PC-9 (cell line): ENCODE measurements at regions not wholly inside any gene's neighbourhood (a gene's known extent, or its start where the extent isn't known, plus 50 kb on each side); places are given as distances from the start of the nearest gene placed in this dataset.

Experiments
- BruUV-seq: library from RNA; stranded (reverse); fragments of 400-500 nt; replicated peaks from 2 replicates; lab custom pipeline; 2021; lab: Mats Ljungman, UMichigan
- CTCF ChIA-PET: fragments of 300-600 bp; sonication (Branson Sonifier 250); formaldehyde crosslinking; loops from one replicate; lab custom pipeline; 2022; ENCODE audit warnings: antibody characterized with exemption; lab: Charles Lee
- POLR2A ChIA-PET: fragments of 300-600 bp; sonication (Branson Sonifier 250); formaldehyde crosslinking; loops from one replicate; lab custom pipeline; 2022; ENCODE audit warnings: antibody characterized with exemption; ENCODE audit not compliant: unreplicated experiment; lab: Charles Lee
- DNase-seq, 2 experiments: peaks; one replicate each; pipeline versions ENCODE4 v3.0.0 to v3.0.0-alpha.2; 2015 to 2022; ENCODE audit warnings: mixed read lengths in 1 of 2
- H2AFZ ChIP-seq: fragments of 200-600 bp; sonication (generic); 2 replicates; pipeline ENCODE4 v1.8.1; 2017; ENCODE audit warnings: antibody characterized with exemption
- H3F3A ChIP-seq: fragments of 200-600 bp; sonication (generic); 2 replicates; pipeline ENCODE4 v1.8.1; 2017; ENCODE audit warnings: antibody characterized with exemption, mild to moderate bottlenecking, low read depth; ENCODE audit not compliant: insufficient read depth
- H3K27ac ChIP-seq: fragments of 200-600 bp; sonication (generic); 2 replicates; pipeline ENCODE4 v1.6.1; 2016; ENCODE audit warnings: mixed run types
- H3K27me3 ChIP-seq: fragments of 200-600 bp; sonication (generic); 2 replicates; pipeline ENCODE4 v1.6.1; 2016; ENCODE audit warnings: low read depth, mixed run types; ENCODE audit not compliant: insufficient read depth
- H3K36me3 ChIP-seq: fragments of 200-600 bp; sonication (generic); 2 replicates; pipeline ENCODE4 v1.6.1; 2016; ENCODE audit warnings: low read depth, mixed run types
- H3K4me1 ChIP-seq: fragments of 200-600 bp; sonication (generic); replicated peaks from 2 replicates; pipeline ENCODE4 v1.6.1; 2016; ENCODE audit warnings: mixed run types; ENCODE audit not compliant: insufficient read depth
- H3K4me2 ChIP-seq: fragments of 200-600 bp; sonication (generic); 2 replicates; pipeline ENCODE4 v1.6.1; 2017; ENCODE audit warnings: mixed run types
- H3K4me3 ChIP-seq: fragments of 200-600 bp; sonication (generic); 2 replicates; pipeline ENCODE4 v1.6.1; 2016; ENCODE audit warnings: mixed run types
- H3K79me2 ChIP-seq: fragments of 200-600 bp; sonication (generic); 2 replicates; pipeline ENCODE4 v1.6.1; 2017; ENCODE audit warnings: low read depth, mixed run types
- H3K9me2 ChIP-seq: fragments of 200-600 bp; sonication (generic); 2 replicates; pipeline ENCODE4 v1.8.1; 2017; ENCODE audit warnings: mild to moderate bottlenecking; ENCODE audit not compliant: insufficient read depth
- H3K9me3 ChIP-seq: fragments of 200-600 bp; sonication (generic); 2 replicates; pipeline ENCODE4 v1.8.1; 2016; ENCODE audit warnings: low read depth; ENCODE audit not compliant: insufficient read depth
- H4K20me1 ChIP-seq: fragments of 200-600 bp; sonication (generic); 2 replicates; pipeline ENCODE4 v1.8.1; 2017; ENCODE audit not compliant: insufficient read depth
- CTCF ChIP-seq: fragments of 200-600 bp; sonication (generic); conservative IDR thresholded peaks from 2 replicates; pipeline ENCODE4 v1.6.1; 2017; ENCODE audit warnings: mixed run types, antibody characterized with exemption, mild to moderate bottlenecking, moderate library complexity
- EZH2 ChIP-seq: fragments of 200-600 bp; sonication (generic); IDR thresholded peaks from 2 replicates; pipeline ENCODE4 v1.8.0; 2017; ENCODE audit warnings: antibody characterized with exemption, low read depth
- intact Hi-C: fragments of 100-400 bp; cut with micrococcal nuclease; formaldehyde crosslinking; loops from one replicate; pipeline ENCODE4 v1.10.0; 2022; ENCODE audit not compliant: unreplicated experiment

- no peaks in the 10 kb centered on the region for H3K4me1 ChIP-seq
- no peaks in the 10 kb centered on the region for H3K79me2 ChIP-seq
- ChIA-PET CTCF (no interaction called here), POLR2A (no interaction called here)
- H2AFZ ChIP-seq = no peak overlapping the region
- no peak overlapping the region for H3K4me2 ChIP-seq
- peaks cover 100% of the 10 kb centered on the region for H3K27me3 ChIP-seq
- H3K9me2 ChIP-seq = no peaks in the 10 kb centered on the region
- TF ChIP-seq CTCF = no peak
- no peak for TF ChIP-seq EZH2
- no peaks in the 10 kb centered on the region for H4K20me1 ChIP-seq
- no peaks in the 10 kb centered on the region for H3K9me3 ChIP-seq
- H3K4me3 ChIP-seq = no peak overlapping the region
- no peaks in the 10 kb centered on the region for H3K36me3 ChIP-seq
- intact Hi-C loops = no loop called here
- H3K27ac ChIP-seq = no peak overlapping the region
- H3F3A ChIP-seq = no peaks in the 10 kb centered on the region
- no peak for DNase-seq
- no TSS peak for BruUV-seq
Measured at GRCh38 chr5:2297991-2298390, 415.3 kb upstream of the IRX4 start.

GRCh38 chr5:2295476-2295875, 412.8 kb upstream of the IRX4 start:
- Histone ChIP-seq H3K4me1 (no peaks in the 10 kb centered on the region), H3K79me2 (no peaks in the 10 kb centered on the region), H3K4me3 (no peak overlapping the region), H3K9me2 (no peaks in the 10 kb centered on the region), H4K20me1 (no peaks in the 10 kb centered on the region), H3K27ac (no peak overlapping the region), H2AFZ (no peak overlapping the region), H3K4me2 (no peak overlapping the region), H3K27me3 (peaks cover 100% of the 10 kb centered on the region), H3F3A (no peaks in the 10 kb centered on the region), H3K9me3 (no peaks in the 10 kb centered on the region), H3K36me3 (no peaks in the 10 kb centered on the region)
- ChIA-PET CTCF (no interaction called here), POLR2A (interaction anchor here (0.6 kb wide), 1 partner anchor 14 kb away, joined by 3 read pairs; no protein-coding TSS in a partner anchor)
- intact Hi-C loops = no loop called here
- TF ChIP-seq EZH2 (no peak), CTCF (no peak)
- DNase-seq = no peak
- no TSS peak for BruUV-seq

GRCh38 chr5:2293906-2294305, 411.2 kb upstream of the IRX4 start:
- intact Hi-C loops = no loop called here
- H2AFZ ChIP-seq = no peak overlapping the region
- CTCF ChIA-PET = no interaction called here
- H3K9me3 ChIP-seq = no peaks in the 10 kb centered on the region
- H3K36me3 ChIP-seq = no peaks in the 10 kb centered on the region
- no peak overlapping the region for H3K4me2 ChIP-seq
- no peaks in the 10 kb centered on the region for H3F3A ChIP-seq
- H3K27ac ChIP-seq = no peak overlapping the region
- no peak for DNase-seq
- no peaks in the 10 kb centered on the region for H3K4me1 ChIP-seq
- POLR2A ChIA-PET = no interaction called here
- H3K79me2 ChIP-seq = no peaks in the 10 kb centered on the region
- BruUV-seq = no TSS peak
- H3K4me3 ChIP-seq = no peak overlapping the region
- TF ChIP-seq CTCF = no peak
- no peak for TF ChIP-seq EZH2
- no peaks in the 10 kb centered on the region for H4K20me1 ChIP-seq
- H3K9me2 ChIP-seq = no peaks in the 10 kb centered on the region
- H3K27me3 ChIP-seq = peaks cover 96% of the 10 kb centered on the region
